Fibroblast of peridontal ligament (primary cell): ENCODE measurements at regions not wholly inside any gene's neighbourhood (a gene's known extent, or its start where the extent isn't known, plus 50 kb on each side); places are given as distances from the start of the nearest gene placed in this dataset.
"Not testable (repeated sequence)": the region's sequence is repeated elsewhere in the genome, so short reads cannot be mapped to it uniquely, and the experiment has no call there.

Experiments used
- DNase-seq: peaks from one replicate; pipeline ENCODE4 v3.0.0-alpha.2; 2010; ENCODE audit errors: extremely low read depth

DNA sequence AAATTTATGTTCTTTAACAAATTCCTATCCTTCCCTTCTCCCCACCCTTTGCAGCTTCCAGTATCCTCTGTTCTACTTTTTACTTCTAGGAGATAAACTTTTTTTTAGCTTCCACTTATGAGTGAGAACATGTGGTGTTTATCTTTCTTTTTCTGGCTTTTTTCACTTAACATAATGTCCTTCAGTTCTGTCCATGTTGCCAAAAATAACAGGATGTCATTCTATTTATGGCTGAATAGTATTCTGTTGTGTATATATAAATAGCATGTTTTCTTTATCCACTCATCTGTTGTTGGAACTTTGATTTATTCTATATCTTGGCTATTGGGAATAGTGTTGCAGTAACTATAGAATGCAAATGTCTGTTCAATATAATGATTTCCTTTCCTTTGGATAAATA lies 1191.2 kb downstream of the CNTNAP5 start:
- peak; percentile 19 for DNase-seq

DNA sequence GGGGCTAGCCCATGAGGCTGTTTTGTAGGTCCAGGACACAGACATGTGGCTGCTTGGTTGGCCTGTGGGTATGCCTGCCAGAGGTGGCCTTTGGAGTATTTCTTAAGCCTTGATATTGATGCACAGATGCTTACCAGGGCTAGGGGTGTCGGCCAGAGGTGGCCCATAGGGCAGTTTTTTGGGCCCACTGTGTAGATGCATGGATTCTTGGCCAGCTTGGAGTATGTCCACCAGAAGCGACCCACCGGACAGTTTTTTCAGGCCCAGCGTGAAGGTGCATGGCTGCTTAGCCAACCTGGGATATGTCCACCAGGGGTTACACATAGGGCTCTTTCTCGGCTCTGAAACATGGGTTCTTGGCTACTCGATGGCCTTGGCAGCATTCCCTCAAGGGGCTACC lies 1199.1 kb downstream of the CNTNAP5 start:
- DNase-seq, result no peak

DNA sequence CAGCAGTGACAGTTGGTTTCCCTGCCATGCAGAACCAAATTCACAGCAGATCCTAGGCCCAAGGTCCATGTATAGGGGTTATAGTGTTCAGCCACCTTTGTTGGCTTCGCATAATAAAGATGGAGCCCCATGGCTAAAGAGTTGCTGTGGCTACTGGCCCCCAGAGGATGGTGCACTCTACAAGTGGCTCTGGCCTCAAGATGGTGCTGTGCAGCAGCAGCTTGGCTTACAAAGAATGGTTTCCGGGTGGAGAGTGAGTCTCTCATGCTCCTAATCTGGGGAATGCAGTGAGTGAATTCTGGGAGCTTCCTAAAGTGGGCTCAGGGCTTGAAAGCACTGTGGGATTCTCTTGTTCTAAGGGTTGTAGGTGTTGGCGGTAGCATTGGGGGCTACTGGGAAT lies 1199.7 kb downstream of the CNTNAP5 start:
- no peak for DNase-seq

DNA sequence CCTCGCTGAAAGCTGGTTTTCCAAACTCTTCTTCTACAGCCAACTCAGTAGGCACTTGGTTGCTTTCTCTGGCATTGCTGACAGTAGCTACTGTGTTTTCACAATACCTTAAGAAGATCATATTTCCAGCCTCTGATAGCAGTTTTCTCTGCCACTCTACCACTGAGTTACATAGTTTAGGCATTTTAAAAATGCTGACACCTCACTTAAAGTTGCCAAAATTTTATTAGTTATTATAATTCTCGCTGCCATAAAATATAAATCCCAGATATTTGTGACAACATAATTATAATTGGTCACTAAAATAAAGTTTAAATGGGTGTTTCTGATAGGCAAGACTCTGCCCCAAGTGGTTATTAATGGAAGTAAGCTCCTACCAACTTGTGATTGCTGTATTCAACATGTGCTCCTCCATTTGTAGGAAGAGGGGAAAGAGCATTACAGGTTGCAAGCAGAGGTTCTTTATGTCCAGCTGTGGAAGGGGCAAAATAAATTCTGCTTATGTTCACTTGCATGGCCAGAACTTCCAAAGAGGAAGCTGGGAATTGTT lies 1202.8 kb downstream of the CNTNAP5 start:
- DNase-seq, result peak; percentile 3

DNA sequence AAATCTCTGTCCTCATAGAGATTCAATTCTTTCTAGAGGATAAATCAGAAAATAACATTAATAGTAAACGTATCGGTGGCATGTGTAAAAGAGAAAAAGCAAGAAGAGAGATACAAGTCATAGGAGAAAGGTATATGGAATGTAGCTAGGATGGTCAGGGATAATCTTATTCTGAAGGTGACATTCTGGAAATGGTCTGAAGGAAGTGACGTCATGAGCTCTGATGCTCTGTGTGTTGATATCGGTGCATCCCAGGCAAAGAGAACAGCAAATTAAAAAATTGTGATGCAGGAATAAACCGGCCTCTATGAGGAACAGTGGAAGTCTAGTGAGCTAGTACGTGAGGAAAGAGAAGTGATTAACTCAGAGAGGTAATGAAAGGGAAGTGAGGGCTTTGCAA lies 1215.8 kb downstream of the CNTNAP5 start:
- no peak for DNase-seq

DNA sequence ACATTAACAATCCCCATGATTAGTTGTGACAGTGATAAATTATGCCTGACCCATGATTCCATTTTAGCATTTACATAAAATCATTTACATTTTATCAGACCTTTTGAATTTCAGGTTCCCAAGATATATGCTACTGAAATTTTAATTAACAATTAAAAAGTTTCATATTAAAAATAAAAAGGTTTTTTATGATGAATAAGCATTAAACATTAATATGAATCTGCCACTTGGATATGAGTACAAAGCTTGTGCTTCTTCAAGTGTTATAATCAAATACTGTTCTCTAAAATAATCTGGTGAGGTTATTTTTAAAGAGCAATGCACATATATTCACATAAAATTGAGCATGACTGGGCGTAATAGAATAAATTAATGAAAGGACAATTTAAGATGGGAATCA lies 1218.0 kb downstream of the CNTNAP5 start:
- DNase-seq, result no peak

DNA sequence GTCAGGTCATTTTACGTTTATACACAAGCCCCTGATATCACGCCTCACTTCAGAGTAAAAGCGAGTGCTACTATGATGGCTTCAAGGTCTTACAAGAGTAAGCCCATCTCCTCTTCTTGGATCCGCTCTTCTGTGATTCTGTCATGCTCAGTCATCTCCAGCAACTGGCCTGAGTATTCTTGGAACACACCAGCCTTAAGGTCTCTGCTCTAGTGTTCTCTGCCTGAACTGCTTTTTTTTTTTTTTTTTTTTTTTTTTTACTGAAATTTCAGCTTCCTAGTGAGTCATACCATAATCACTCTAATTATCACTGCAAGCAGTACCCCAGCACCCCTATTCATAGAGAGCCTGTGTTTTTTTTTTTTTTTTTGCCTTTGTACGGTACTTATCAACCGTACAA lies 1228.9 kb downstream of the CNTNAP5 start:
- DNase-seq, result peak; percentile 27

DNA sequence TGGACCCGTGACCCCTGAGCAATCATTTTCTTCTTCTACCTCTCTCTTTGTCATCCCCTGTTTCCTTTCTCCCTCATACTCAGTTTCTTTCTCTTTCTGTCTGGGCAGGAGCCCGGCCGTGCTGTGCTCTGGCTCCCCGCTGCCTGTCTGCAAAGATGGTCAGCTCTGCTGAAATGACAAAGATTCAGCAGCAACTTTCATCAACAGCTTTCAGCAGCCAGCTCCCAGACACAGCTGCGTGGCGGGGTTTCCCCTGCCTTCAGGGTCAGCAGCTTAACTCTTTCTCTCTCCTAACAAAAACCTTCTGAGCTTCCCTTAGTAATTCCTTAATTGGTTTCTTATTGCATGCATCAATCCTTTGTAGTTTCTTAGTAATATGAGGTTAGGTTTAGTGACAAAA lies 1234.4 kb downstream of the CNTNAP5 start:
- DNase-seq, result no peak

DNA sequence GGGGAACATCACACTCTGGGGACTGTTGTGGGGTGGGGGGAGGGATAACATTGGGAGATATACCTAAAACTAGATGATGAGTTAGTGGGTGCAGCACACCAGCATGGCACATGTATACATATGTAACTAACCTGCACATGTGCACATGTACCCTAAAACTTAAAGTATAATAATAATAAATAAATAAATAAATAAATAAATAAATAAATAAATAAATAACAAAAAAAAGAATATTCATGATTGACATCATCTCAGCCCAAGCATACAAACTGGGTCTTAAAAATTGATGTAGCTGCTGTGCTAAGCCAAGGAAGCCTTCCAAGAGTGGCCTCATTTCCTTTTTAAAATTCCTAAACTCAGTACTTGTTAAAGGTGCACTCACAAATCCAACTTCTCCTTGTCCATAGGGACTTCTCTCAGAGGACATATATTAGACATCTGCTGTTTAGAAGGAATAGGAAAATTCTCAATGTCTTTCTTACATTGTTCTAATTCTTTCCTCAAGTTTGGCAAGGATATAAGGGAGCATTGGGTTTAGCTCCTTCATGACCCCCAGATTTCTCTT lies 1235.4 kb downstream of the CNTNAP5 start:
- not testable (repeated sequence) for DNase-seq

DNA sequence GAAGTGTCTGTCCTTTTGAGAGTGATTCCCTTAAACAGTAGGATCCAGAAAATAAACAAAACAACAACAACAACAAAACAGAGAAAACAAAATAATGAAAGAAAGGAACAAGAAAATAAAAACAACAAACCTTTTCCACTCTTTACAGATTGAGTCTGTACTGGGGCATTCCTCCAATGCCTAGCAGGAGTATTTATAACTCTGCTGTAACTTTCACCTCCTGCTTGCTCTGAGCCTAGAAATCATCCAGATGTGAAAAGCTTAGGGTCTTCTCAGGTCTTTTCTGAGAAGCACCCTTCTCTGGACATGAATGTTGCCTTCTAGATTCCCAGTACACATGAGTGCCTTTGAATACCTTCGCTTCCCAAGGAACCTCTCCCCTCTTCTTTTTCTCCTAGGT lies 1239.4 kb downstream of the CNTNAP5 start:
- no peak for DNase-seq

DNA sequence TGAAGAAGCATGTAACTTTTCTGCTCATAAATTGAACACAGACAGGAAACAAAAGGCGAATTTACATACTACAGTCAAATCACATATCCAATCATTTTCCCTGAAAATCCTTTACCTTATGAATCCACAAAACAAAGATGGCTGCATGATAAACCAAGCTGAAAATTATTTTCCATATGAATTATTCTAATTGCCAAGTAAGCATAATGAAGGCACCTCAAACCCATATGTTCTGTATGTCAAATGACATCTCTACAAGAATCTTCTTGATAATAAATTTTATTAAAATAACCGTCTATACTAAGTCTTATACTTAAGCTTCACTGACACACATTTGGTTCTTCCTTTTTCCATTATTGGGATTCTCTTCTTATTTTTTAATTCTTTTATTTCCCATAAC lies 1242.6 kb downstream of the CNTNAP5 start:
- DNase-seq, result no peak

DNA sequence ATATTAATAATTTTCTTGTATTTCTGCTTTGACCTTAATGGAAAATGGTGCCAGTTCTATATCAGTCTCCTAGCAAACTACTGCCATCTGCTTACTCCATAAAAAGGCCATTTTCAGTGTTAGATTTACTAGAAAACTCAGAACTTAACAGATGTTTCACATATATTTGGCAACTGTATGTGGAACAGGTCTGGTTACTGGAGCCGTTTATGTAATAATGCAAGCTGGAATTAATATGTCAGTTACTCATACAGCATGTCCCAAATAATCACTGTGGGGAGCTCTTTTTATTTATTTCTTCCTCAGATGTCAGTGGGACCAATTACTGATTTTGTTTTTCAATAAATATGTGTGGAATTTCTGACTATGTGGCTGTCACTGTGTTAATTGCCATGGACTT lies 1247.6 kb downstream of the CNTNAP5 start:
- peak; percentile 34 for DNase-seq

DNA sequence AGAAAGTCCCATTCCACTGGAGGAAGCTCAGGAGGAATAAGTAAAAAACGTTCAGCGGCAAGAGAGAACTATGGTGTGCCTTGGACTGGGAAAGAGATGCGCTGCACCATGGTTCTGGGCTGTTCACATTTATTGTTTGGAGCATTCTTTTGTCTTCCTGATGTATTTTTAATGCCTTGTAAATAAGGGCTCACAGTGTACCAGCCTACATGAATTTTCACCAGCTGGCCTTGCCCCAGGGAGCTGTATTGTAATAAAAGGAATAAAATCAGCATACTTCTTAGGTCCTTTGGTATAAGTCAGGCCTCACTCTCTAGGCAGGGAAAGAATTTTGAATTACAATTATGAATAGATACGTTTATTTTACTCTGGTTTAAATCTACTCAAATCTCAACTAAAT lies 1249.6 kb downstream of the CNTNAP5 start:
- no peak for DNase-seq

DNA sequence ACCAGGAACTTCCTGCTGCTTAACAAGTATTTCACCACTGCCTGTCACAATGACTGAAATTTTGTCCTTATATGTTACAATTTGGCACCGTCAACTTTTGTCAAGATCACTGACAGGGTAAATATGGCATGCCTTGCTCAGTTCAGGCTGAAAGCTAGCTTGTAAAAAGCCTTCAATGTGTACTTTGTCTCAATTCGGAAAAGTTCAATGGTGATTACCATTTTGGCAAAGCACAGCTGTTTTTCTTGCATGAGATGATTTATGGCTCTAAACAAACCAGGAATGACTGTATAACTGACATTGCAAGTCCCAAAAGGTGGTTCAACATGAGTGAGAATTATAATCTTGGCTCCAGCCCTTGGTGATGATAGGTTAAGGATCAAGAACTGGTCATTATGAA lies 1255.2 kb downstream of the CNTNAP5 start:
- DNase-seq, result peak; percentile 2

DNA sequence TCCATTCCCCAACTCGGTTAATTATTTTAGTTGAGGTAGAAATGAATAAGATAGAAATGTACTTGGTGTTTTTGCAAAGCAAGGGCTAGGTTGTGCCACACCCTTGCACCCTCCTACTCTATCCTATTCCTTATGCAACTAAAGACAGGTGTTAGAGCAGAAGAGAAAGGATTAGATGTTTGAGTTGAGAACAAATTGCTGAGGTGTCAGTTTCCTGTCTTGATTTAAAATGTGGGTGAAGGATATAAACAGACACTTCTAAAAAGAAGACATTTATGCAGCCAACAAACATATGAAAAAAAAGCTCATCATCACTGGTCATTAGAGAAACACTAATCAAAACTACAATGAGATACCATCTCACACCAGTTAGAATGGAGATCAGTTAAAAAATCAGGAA lies 1256.2 kb downstream of the CNTNAP5 start:
- DNase-seq, result no peak

DNA sequence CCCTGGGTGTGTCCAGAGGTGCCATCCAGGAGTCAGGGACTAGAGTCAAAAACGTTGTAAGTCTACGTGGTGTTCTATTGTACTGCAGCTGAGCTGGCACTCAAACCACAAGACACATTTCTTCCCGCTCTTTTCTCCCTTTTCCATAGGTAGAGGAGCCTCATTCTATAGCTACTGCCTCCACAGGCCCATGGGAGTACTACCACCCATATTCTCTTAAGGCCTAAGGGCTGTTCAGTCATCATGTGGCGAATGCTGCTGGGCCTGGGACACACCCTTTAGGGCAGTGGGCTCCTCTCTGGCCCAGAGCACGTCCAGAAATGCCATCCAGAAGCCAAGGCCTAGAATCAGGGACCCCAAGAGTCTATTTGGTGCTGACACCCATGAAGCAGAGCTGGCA lies 1271.7 kb downstream of the CNTNAP5 start:
- DNase-seq, result no peak

DNA sequence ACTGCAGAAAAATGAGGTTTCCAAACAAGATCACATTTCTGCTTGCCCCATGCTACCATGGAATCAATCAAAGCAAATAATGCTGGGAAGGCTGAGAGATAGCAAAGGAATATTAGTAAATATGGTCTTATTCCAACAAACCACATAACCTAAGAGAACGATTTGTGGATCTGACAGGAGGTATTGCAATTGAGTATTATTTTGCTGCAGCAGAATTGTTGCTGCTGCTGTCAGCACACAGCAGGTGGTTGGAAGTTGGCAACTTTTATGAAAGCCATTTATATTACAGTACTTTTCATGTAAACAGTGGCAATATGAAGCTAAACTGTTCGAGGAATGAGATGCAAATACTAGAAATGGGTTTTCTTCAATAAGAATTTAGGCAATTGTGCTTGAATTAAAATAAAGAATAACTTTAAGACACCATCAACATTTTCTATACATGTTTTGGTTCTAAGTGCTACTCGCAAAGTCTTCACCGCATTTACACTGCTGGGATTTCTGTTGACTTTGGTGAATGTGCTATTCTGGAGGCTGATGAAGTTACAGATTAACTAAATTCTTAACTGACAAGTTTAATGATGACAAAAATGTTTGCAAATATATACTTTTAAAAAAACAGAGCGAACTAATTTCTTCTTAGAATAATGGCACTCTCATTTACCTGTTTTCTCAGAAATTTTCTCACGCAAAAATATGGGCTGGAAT lies 1285.7 kb downstream of the CNTNAP5 start:
- peak; percentile 30 for DNase-seq

DNA sequence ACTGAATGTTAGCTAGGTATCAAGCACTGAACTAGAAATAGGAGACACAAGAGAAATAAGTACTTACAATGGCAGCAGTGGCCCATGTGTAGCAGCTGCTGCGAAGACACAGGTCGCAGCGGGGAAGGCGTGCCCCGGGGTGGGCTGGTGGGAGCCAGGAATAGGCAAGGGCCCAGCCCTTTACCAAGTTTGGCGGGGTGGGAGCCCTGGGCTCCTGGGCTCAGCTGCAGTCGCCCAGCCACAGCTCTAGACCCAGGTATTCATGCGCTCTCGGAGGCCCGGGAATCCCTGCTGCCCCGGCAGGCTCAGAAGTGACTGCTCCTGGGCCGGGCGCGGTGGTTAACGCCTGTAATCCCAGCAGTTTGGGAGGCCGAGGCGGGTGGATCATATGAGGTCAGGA lies 1287.3 kb downstream of the CNTNAP5 start:
- DNase-seq, result no peak

DNA sequence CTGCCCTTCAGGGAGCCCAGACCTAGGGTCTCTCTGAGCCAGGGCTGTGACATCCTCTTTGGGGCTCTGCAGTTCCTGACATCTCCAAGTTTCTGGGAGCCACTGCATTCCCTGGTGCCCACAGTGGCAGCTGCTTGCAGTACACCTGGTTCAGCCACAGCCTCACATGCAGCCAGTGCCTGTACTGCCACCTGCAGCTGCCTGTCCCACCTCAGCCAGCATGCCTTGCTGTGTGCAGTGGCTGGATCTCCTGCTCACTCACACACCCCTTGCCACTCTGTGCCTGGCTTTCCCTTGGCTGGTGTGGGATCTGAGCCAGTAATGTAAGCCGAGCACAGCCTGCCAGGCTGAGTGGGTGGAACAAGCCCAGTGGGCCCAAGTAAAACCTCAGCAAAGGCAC lies 1288.7 kb downstream of the CNTNAP5 start:
- peak; percentile 1 for DNase-seq

DNA sequence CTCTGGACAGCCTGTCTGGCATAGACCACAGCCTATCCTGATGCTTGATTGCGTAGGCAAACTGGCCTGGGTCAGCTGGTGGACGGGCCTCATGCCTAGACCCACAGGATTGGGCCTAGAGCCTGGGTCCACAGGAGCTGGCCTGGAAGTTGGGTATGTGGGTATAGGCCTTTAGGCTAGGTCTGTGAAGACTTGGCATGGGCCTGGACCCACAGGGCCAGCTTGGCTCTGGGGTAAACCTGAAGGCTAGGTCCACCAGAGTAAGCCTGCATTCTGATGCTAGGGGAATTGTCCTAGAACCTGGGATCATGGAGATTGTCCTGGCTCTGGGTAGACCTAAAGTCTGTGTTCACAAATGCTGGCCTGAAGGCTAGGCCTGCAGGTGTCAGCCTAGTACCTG lies 1293.7 kb downstream of the CNTNAP5 start:
- DNase-seq, result no peak

DNA sequence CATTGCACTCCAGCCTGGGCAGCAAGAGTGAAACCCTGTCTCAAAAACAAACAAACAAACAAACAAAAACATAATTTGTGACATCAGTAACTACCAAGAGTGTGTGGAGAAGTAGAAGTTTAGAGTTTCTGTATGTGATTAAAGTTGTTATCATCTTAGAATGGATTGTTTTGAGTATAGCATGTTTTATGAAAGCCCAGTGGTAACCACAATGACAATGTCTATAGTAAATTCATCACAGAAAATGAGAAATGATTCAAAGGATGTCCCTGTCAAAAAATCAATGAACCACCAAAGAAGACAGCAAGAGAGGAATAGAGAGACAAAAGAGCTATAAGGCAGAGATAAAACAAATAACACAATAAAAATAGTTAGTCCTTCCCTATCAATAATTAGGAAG lies 1299.2 kb downstream of the CNTNAP5 start:
- DNase-seq, result no peak

DNA sequence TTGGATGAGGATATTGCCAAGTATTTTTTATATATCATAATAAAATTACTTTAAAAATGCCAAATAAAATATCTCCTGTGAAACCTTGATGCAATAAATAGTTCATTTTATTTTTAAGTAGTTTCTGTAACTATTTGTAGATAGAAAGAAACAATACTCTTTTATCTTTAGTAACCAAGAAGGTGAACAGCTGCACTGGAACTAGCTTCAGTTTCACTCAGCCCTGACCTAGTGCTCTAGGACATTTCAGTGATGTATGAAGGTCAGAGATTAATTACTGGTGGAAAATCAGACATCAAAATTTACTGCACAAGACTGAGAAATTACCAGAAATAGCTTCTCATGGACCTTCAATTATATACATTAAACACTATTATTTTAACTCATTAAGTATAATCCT lies 1305.0 kb downstream of the CNTNAP5 start:
- no peak for DNase-seq

DNA sequence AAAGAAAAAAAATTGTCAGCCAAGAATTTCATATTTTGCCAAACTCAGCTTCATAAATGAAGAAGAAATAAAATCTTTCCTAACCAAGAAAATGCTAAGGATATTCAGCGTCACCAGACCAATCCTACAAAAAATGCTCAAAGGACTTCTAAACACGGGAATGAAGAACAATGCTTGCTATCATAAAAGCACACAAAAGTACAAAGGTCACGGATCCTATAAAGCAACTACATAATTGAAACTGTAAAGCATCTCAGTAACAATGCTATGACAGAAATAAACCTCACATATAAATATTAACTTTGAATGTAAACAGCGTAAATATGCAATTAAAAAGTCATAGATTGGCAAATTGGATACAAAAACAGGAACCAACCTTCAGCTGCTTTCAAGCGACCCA lies 1314.6 kb upstream of the GYPC start:
- no peak for DNase-seq

DNA sequence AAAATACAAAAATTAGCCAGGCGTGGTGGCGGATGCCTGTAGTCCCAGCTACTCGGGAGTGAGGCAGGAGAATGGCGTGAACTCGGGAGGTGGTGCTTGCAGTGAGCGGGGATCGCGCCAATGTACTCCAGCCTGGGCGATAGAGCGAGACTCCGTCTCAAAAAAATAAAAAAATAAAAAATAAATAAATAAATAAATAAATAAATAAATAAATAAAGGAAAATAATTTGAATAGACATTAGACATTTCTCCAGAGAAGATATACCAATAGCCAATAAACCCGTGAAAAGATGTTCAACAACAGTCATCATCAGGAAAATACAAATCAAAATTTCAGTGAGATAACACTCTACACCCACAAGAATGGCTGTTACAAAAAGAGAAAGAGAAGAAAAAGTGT lies 1302.4 kb upstream of the GYPC start:
- DNase-seq, result not testable (repeated sequence)
